NT2/D1 (cell line): ENCODE measurements at regions not wholly inside any gene's neighbourhood (a gene's known extent, or its start where the extent isn't known, plus 50 kb on each side); places are given as distances from the start of the nearest gene placed in this dataset.
A peak's percentile ranks its signal among the peaks of the same experiment; 100 is the strongest.

Experiments
- DNase-seq: peaks from one replicate; pipeline ENCODE4 v3.0.0-alpha.2; 2011; ENCODE audit warnings: low read depth, low spot score
- H3K27me3 ChIP-seq: 2 replicates; pipeline ENCODE4 v1.6.0; 2011; ENCODE audit warnings: mild to moderate bottlenecking; ENCODE audit not compliant: insufficient read length, insufficient read depth
- H3K36me3 ChIP-seq: 2 replicates; pipeline ENCODE4 v1.6.1; 2011; ENCODE audit warnings: mild to moderate bottlenecking, low read length, mixed read lengths; ENCODE audit not compliant: insufficient read depth, insufficient read length
- H3K4me1 ChIP-seq: 2 replicates; pipeline ENCODE4 v1.5.1; 2011; ENCODE audit not compliant: insufficient read depth, insufficient read length
- H3K4me3 ChIP-seq: 2 replicates; pipeline ENCODE4 v1.5.1; 2011; ENCODE audit warnings: low read depth; ENCODE audit not compliant: insufficient read length
- H3K9ac ChIP-seq: 2 replicates; pipeline ENCODE4 v1.6.0; 2011; ENCODE audit warnings: low read depth; ENCODE audit not compliant: insufficient read length
- H3K9me3 ChIP-seq: 2 replicates; pipeline ENCODE4 v1.5.1; 2011; ENCODE audit warnings: mild to moderate bottlenecking, low read length; ENCODE audit not compliant: insufficient read depth
- SUZ12 ChIP-seq: IDR thresholded peaks from 2 replicates; pipeline ENCODE4 v1.6.1; 2011; ENCODE audit not compliant: insufficient read length, insufficient read depth; ENCODE audit errors: extremely low read depth
- YY1 ChIP-seq: IDR thresholded peaks from 2 replicates; pipeline ENCODE4 v1.6.1; 2011; ENCODE audit not compliant: insufficient read length, insufficient read depth
- ZNF274 ChIP-seq: IDR thresholded peaks from 2 replicates; pipeline ENCODE4 v1.6.1; 2011; ENCODE audit warnings: mild to moderate bottlenecking, low read depth, low read length

- TF ChIP-seq ZNF274 = no peak
- TF ChIP-seq SUZ12 = no peak
- no peak for TF ChIP-seq YY1
Observed at GRCh38 chr12:127273626-127274025, 993.3 kb upstream of the TMEM132C start.

GRCh38 chr12:127275416-127275815 is 991.6 kb upstream of the TMEM132C start:
- TF ChIP-seq ZNF274 (no peak), SUZ12 (no peak), YY1 (no peak)
- no peak for DNase-seq
- Histone ChIP-seq H3K27me3 (peaks cover 9% of the 10 kb centered on the region), H3K4me1 (no peaks in the 10 kb centered on the region), H3K36me3 (no peaks in the 10 kb centered on the region), H3K9me3 (no peaks in the 10 kb centered on the region), H3K4me3 (no peak overlapping the region), H3K9ac (no peak overlapping the region)

More at GRCh38 chr12:127273626-127274025, 993.3 kb upstream of the TMEM132C start:
- Histone ChIP-seq H3K9me3 (no peaks in the 10 kb centered on the region), H3K4me3 (no peak overlapping the region), H3K9ac (no peak overlapping the region), H3K4me1 (no peaks in the 10 kb centered on the region), H3K36me3 (no peaks in the 10 kb centered on the region), H3K27me3 (peaks cover 7% of the 10 kb centered on the region)
- DNase-seq = no peak

GRCh38 chr12:127277882-127278281 is 989.1 kb upstream of the TMEM132C start:
- H3K9ac ChIP-seq = no peak overlapping the region
- no peak overlapping the region for H3K4me3 ChIP-seq
- peaks cover 14% of the 10 kb centered on the region for H3K27me3 ChIP-seq
- DNase-seq = no peak
- no peaks in the 10 kb centered on the region for H3K9me3 ChIP-seq
- TF ChIP-seq ZNF274 (no peak), SUZ12 (no peak), YY1 (no peak)
- no peaks in the 10 kb centered on the region for H3K36me3 ChIP-seq
- H3K4me1 ChIP-seq = no peaks in the 10 kb centered on the region

GRCh38 chr12:127278351-127278750 is 988.6 kb upstream of the TMEM132C start:
- no peaks in the 10 kb centered on the region for H3K36me3 ChIP-seq
- no peaks in the 10 kb centered on the region for H3K4me1 ChIP-seq
- H3K4me3 ChIP-seq = no peak overlapping the region
- peaks cover 14% of the 10 kb centered on the region for H3K27me3 ChIP-seq
- TF ChIP-seq SUZ12 (no peak), ZNF274 (no peak), YY1 (no peak)
- no peak for DNase-seq
- no peak overlapping the region for H3K9ac ChIP-seq
- H3K9me3 ChIP-seq = no peaks in the 10 kb centered on the region

- H3K36me3 ChIP-seq = no peaks in the 10 kb centered on the region
- no peak overlapping the region for H3K9ac ChIP-seq
- H3K9me3 ChIP-seq = no peaks in the 10 kb centered on the region
- peak; percentile 50 for DNase-seq
- TF ChIP-seq SUZ12 (no peak), YY1 (no peak), ZNF274 (no peak)
- H3K27me3 ChIP-seq = peaks cover 14% of the 10 kb centered on the region
- H3K4me3 ChIP-seq = no peak overlapping the region
- H3K4me1 ChIP-seq = no peaks in the 10 kb centered on the region
Observed at GRCh38 chr12:127280393-127281275, 986.3 kb upstream of the TMEM132C start.

- Histone ChIP-seq H3K9ac (no peak overlapping the region), H3K27me3 (peaks cover 12% of the 10 kb centered on the region), H3K36me3 (no peaks in the 10 kb centered on the region), H3K4me1 (no peaks in the 10 kb centered on the region), H3K4me3 (no peak overlapping the region), H3K9me3 (no peaks in the 10 kb centered on the region)
- DNase-seq = no peak
- TF ChIP-seq SUZ12 (no peak), ZNF274 (no peak), YY1 (no peak)
Observed at GRCh38 chr12:127282786-127283565, 984.0 kb upstream of the TMEM132C start.

GRCh38 chr12:127284021-127284420 is 982.9 kb upstream of the TMEM132C start:
- no peak for TF ChIP-seq YY1
- no peaks in the 10 kb centered on the region for H3K9me3 ChIP-seq
- no peak overlapping the region for H3K4me3 ChIP-seq
- H3K4me1 ChIP-seq = no peaks in the 10 kb centered on the region
- peaks cover 5% of the 10 kb centered on the region for H3K27me3 ChIP-seq
- DNase-seq = no peak
- no peak overlapping the region for H3K9ac ChIP-seq
- H3K36me3 ChIP-seq = no peaks in the 10 kb centered on the region
